ENCODE measurements at regions not wholly inside any gene's neighbourhood (a gene's known extent, or its start where the extent isn't known, plus 50 kb on each side); places are given as distances from the start of the nearest gene placed in this dataset.
"Not testable (repeated sequence)": the region's sequence is repeated elsewhere in the genome, so short reads cannot be mapped to it uniquely, and the experiment has no call there.

DNA sequence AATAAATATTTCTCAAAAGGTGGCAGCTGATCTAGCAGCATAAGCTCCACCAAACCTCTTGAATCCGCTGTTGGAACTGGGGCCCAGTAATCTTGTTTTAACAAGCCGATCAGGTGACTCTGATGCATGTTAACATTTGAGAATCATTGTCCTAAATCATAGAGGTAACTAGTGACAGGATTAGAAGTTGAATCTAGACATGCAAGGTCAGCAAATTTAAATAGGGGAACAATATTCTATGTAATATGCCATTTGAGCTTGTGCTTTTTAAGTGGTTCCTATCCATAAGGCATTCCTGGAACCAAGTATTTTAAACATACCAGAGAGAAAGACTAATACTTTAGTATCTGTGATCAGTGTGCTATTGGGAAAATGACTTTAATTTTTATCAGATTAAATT is 412.8 kb downstream of the PYDC2 start:
- DNase-seq (no peak), ATAC-seq (ENCODE audit: low read depth in 2 of 2) (no peak)
- Mint-ChIP-seq H3K27ac (no peak overlapping the region), H3K4me1 (no peaks in the 10 kb centered on the region), H3K27me3 (no peaks in the 10 kb centered on the region), H3K36me3 (no peaks in the 10 kb centered on the region), H3K9me3 (peaks cover 0 to 1% (median 0%) of the 10 kb centered on the region in 7 donors), H3K4me3 (no peak overlapping the region)

DNA sequence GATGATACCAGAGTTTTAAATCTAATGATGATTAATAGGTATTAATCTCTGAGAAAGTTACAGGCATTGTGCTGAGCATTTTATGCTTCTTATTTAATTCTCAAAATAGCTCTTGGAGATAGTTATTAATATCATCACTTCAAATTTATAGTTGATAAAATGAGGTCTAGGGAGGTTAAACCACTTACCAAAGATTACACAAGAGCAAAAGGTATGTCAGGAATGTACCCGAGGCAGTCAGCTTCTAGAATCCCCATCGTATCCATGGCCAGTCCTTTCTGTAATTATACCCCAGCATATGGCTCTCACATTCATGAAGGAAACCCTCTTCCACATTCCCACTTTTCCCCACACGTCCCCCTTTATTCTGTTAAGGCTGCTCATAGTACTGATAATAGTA is 421.3 kb downstream of the PYDC2 start:
- Mint-ChIP-seq H3K36me3 (no peaks in the 10 kb centered on the region), H3K27ac (no peak overlapping the region), H3K4me1 (no peaks in the 10 kb centered on the region), H3K4me3 (no peak overlapping the region), H3K27me3 (no peaks in the 10 kb centered on the region), H3K9me3 (peaks cover 0 to under 1% (median 0%) of the 10 kb centered on the region in 7 donors)
- no peak for ATAC-seq (ENCODE audit: low read depth in 2 of 2)
- no peak for DNase-seq

DNA sequence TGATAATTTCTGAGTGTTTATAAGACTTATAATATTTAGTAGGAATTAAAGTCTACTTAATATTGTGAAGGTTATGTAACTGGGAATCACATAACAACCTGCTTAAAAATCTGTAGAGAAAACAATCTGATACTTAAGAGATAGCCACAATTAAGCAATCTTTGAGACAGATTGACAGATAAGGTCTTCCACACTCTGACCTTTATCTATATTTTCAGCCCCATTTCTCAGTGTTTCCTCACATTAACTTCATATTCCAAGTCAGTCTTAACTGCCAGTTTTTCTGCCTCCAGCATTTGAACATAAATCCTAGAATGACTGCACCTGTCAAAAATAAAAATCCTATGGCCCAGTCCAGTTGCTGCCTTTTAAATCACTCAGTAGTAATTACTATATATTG is 423.2 kb downstream of the PYDC2 start:
- Mint-ChIP-seq H3K27ac (no peak overlapping the region), H3K9me3 (no peaks in the 10 kb centered on the region), H3K36me3 (no peaks in the 10 kb centered on the region), H3K4me1 (no peaks in the 10 kb centered on the region), H3K27me3 (no peaks in the 10 kb centered on the region), H3K4me3 (no peak overlapping the region)
- DNase-seq (no peak), ATAC-seq (ENCODE audit: low read depth in 2 of 2) (no peak)

DNA sequence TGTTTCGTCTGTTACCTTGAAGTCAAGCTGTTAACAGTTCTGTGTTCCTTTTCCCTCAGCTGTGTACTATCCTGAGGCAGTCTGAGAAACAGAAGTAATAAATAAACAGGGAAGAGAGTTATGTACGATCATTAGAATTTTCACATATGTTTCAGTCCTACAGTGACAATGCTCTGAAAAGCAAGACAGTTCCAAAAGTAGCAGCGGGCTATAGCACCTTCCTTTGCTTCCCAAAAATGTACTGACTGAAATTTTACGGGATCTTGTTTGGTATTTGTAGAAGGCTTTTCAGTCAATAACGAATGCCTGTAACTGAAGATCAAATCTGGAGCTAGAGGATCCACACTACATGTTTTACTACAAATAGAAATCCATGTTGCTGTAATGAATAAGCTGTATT is 428.1 kb downstream of the PYDC2 start:
- no peak for ATAC-seq (ENCODE audit: low read depth in 2 of 2)
- Mint-ChIP-seq H3K27me3 (no peaks in the 10 kb centered on the region), H3K9me3 (no peaks in the 10 kb centered on the region), H3K4me3 (no peak overlapping the region), H3K36me3 (no peaks in the 10 kb centered on the region), H3K4me1 (no peaks in the 10 kb centered on the region), H3K27ac (no peak overlapping the region)
- no peak for DNase-seq

DNA sequence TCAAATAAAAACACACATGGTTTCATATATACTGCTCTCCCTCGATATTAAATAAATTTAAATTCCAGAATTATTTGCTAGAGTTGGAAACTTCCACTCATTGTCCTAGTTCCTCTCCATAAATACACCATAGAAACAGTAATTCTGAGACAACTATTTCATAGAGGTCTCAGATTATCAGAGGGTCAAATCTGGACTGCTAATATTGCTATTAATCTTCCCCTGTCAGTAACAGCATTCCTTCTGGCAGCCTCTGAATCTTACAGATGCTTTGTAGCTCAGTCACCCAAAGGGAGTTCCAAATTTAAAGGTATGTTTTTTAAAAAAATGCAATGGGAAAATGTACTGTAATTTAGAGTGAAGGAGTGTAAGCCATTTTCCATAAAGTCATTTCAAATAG is 428.8 kb downstream of the PYDC2 start:
- DNase-seq (no peak), ATAC-seq (ENCODE audit: low read depth in 2 of 2) (no peak)
- Mint-ChIP-seq H3K27ac (no peak overlapping the region), H3K4me1 (no peaks in the 10 kb centered on the region), H3K27me3 (no peaks in the 10 kb centered on the region), H3K9me3 (no peaks in the 10 kb centered on the region), H3K4me3 (no peak overlapping the region), H3K36me3 (no peaks in the 10 kb centered on the region)

DNA sequence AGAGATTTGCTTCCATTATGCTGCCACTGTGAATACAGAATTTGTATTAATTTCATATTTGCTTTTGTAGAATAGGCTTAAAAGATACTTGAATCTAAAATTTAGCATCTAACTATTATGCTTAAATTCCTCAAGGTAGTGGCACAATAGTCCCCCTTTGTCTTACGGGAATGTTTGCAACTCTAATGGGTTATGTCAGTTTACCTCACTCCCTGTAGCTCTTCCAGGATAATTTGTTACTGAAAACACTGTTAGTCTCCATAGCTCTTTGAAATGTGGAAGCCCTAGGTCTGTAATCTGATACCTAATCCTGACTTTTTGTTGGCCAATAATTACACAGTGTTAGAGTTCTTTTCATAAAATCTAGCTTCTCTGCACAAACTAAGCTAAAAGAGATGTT is 433.4 kb downstream of the PYDC2 start:
- ATAC-seq (ENCODE audit: low read depth in 2 of 2) (no peak), DNase-seq (no peak)
- H3K36me3 Mint-ChIP-seq: no peaks in the 10 kb centered on the region
- no peak overlapping the region for H3K27ac Mint-ChIP-seq
- H3K4me3 Mint-ChIP-seq: no peak overlapping the region
- no peaks in the 10 kb centered on the region for H3K27me3 Mint-ChIP-seq
- H3K9me3 Mint-ChIP-seq: no peaks in the 10 kb centered on the region
- no peaks in the 10 kb centered on the region for H3K4me1 Mint-ChIP-seq

DNA sequence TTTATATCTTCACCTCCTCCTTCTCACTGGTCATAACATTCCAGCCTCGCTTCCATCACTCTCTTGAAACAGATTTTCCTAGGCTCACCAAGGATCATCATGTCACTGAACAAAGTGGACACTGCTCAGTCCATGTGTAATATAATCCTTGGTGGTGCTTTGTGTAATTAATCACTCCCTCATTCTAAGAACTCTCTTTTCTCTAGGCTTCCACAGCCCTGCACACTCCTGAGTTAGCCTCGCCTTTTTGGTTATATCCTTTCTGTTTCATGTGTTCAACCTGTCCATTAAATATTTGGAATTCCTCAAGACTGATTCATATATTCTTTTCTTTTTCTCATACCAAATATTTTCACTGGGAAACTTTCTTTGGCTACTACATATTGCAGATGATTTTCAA is 440.8 kb downstream of the PYDC2 start:
- ATAC-seq (ENCODE audit: low read depth in 2 of 2): no peak
- H3K27me3 Mint-ChIP-seq: no peaks in the 10 kb centered on the region
- no peak for DNase-seq
- H3K9me3 Mint-ChIP-seq: no peaks in the 10 kb centered on the region
- no peak overlapping the region for H3K27ac Mint-ChIP-seq
- no peak overlapping the region for H3K4me3 Mint-ChIP-seq
- H3K4me1 Mint-ChIP-seq: no peaks in the 10 kb centered on the region
- H3K36me3 Mint-ChIP-seq: no peaks in the 10 kb centered on the region

DNA sequence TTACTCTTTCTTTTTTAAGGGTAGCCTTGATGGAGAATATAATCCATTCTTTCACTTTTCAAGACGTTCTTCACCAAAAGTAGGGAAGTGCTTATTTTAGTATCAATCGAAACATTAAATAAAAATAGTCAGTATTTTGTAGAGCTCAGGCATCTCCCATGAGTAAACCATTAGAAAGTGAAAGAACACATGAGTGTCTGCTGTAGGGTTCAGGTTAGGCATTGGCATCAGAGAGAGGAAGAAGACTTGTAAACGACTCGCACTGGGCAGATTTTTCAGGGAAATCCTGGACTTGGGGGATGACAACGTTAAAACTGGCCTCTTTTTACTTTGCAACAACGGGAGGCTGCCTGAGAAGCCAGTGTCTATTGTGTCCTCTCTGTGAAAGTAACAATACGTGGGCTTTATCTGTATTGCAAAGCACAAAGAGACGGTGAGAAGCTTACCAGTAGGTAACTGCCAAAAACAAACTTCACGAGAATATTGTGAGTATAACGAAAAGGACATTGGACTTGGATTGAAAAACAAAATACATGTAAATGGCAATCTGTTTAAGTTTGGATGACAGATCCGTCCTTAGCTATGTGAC is 451.7 kb downstream of the PYDC2 start:
- H3K4me3 Mint-ChIP-seq: no peak overlapping the region
- H3K27ac Mint-ChIP-seq: no peak overlapping the region

DNA sequence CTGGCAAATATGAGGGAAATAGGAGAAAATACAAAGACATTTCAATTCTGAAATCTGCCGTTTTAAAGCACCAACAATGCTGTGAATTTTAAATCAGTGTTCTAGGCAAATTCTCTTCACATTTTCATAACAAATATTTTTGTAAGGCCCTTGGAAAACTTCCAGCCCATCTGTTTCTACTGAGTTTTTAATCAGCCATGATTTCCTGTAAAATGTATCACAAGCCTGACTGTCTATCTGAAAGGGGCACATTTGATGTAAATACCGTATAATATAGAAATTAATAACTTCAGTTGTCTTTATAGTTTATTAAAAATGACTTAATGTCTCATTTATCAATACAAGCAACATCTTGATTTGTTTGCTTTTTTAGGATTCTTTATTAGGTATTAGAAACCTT is 454.7 kb downstream of the PYDC2 start:
- Mint-ChIP-seq H3K4me3 (no peak overlapping the region), H3K9me3 (peaks cover 0 to 11% (median 0%) of the 10 kb centered on the region in 7 donors), H3K4me1 (no peaks in the 10 kb centered on the region), H3K27ac (no peak overlapping the region), H3K36me3 (no peaks in the 10 kb centered on the region), H3K27me3 (no peaks in the 10 kb centered on the region)
- ATAC-seq (ENCODE audit: low read depth in 2 of 2): no peak
- no peak for DNase-seq

More for the DNA sequence above, 451.7 kb downstream of the PYDC2 start:
- H3K36me3 Mint-ChIP-seq: no peaks in the 10 kb centered on the region
- H3K4me1 Mint-ChIP-seq: no peaks in the 10 kb centered on the region
- no peaks in the 10 kb centered on the region for H3K27me3 Mint-ChIP-seq
- ATAC-seq (ENCODE audit: low read depth in 2 of 2): no peak
- H3K9me3 Mint-ChIP-seq: peaks cover 0 to 11% (median 2%) of the 10 kb centered on the region in 7 donors
- no peak for DNase-seq

DNA sequence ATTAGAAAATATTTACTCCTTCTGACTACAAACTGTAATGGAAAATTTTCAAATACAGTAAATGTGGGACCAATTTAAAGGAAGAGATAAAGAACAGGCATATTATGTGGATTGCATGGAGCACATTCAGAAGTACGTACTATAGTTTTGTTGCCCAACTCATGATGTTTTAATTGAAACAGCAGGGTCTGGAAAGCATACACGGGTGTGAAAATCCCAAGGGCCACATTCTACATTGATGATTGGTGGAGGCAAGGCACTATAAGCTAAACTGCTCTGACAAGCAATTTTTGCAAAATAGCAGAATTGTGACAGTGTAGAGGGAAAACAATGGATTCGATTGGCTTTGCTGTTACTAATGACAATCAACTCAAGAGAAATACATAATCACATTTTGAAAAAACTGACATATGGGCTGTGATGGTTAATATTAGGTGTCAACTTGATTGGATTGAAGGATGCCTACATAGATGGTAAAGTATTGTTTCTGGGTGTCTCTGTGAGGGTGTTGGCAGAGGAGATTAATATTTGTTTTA is 458.6 kb downstream of the PYDC2 start:
- H3K27me3 Mint-ChIP-seq: no peaks in the 10 kb centered on the region
- ATAC-seq (ENCODE audit: low read depth in 2 of 2) (no peak), DNase-seq (no peak)
- H3K9me3 Mint-ChIP-seq: peaks cover 0 to 5% (median 0%) of the 10 kb centered on the region in 7 donors
- no peak overlapping the region for H3K27ac Mint-ChIP-seq
- H3K4me3 Mint-ChIP-seq: no peak overlapping the region
- no peaks in the 10 kb centered on the region for H3K4me1 Mint-ChIP-seq
- no peaks in the 10 kb centered on the region for H3K36me3 Mint-ChIP-seq

DNA sequence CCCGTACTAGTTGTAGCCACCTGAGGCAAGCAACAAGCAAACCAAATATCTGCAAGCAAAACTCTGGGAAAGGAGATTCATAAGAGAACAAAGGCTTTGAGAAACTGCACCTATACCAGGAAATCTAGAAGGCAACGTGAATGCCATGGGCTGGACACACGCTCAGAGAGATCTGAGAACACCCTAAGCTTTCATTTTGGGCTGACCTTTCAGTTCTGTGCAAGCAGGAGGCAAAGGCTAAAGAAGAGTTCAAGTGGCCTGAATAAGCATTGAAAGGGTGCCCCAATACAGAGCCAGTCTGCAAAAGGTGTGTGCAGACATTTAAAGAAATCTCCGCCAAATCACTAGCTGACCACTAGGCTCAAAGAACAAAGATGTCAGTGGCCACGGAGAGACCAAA is 461.6 kb downstream of the PYDC2 start:
- Mint-ChIP-seq H3K27me3 (no peaks in the 10 kb centered on the region), H3K27ac (no peak overlapping the region), H3K4me3 (no peak overlapping the region), H3K9me3 (peaks cover 0 to 4% (median 0%) of the 10 kb centered on the region in 7 donors), H3K4me1 (no peaks in the 10 kb centered on the region), H3K36me3 (no peaks in the 10 kb centered on the region)
- no peak for DNase-seq
- ATAC-seq (ENCODE audit: low read depth in 2 of 2): no peak

DNA sequence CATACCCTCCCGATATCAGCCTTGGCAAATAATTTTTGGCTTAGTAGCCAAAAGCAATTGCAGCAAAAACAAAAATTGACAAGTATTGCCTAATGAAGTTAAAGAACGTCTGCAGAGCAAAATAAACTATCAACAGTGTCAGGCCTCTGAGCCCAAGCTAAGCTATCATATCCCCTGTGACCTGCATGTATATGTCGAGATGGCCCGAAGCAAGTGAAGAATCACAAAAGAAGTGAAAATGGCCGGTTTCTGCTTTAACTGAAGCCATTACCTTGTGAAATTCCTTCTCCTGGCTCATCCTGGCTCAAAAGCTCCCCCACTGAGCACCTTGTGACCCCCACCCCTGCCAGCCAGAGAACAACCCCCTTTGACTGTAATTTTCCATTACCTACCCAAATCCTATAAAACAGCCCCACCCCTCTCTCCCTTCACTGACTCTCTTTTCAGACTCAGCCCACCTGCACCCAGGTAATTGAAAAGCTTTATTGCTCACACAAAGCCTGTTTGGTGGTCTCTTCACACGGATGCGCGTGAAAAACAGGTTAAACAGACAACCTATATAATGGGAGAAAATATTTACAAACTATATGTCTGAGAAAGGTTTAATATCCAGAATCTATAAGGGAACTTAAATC is 466.3 kb downstream of the PYDC2 start:
- DNase-seq; H3K27ac Mint-ChIP-seq; ATAC-seq (ENCODE audit: low read depth in 2 of 2); H3K27me3 Mint-ChIP-seq; H3K4me1 Mint-ChIP-seq; H3K36me3 Mint-ChIP-seq; H3K9me3 Mint-ChIP-seq; H3K4me3 Mint-ChIP-seq: not testable (repeated sequence)

DNA sequence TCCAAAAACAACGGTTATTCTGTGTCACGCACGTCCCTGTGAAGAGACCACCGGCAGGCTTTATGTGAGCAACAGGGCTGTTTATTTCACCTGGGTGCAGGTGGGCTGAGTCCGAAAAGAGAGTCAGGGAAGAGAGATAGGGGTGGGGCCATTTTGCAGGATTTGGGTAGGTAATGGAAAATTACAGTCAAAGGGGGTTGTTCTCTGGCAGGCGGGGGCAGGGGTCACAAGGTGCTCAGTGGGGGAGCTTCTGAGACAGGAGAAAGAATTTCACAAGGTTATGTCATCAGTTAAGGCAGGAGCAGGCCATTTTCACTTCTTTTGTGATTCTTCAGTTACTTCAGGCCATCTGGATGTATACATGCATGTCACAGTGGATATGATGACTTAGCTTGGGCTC is 467.0 kb downstream of the PYDC2 start:
- H3K36me3 Mint-ChIP-seq; H3K4me1 Mint-ChIP-seq; H3K9me3 Mint-ChIP-seq; ATAC-seq (ENCODE audit: low read depth in 2 of 2); DNase-seq; H3K27ac Mint-ChIP-seq; H3K27me3 Mint-ChIP-seq; H3K4me3 Mint-ChIP-seq: not testable (repeated sequence)

DNA sequence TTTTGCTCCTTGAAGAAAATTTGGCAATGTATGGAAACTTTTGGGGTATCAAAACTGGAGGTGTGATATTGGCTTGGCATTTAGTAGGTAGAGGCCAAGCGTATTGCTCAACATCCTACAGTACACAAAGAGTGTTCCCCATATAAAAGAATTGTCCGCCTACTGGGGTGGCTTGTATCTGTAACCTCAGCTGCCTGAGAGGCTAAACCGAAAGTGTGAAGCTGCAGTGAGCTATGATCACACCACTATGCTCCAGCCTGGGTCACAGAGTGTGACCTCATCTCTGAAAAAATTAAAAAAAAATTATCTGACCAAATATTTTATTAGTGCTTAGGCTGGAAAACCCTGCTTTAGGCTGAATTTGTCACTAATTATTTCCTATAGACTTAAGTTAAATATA is 483.9 kb downstream of the PYDC2 start:
- H3K27ac Mint-ChIP-seq: no peak overlapping the region
- H3K4me3 Mint-ChIP-seq: no peak overlapping the region
- H3K27me3 Mint-ChIP-seq: no peaks in the 10 kb centered on the region
- H3K4me1 Mint-ChIP-seq: no peaks in the 10 kb centered on the region
- ATAC-seq (ENCODE audit: low read depth in 2 of 2) (no peak), DNase-seq (no peak)
- H3K36me3 Mint-ChIP-seq: no peaks in the 10 kb centered on the region
- no peaks in the 10 kb centered on the region for H3K9me3 Mint-ChIP-seq
